Esophagus squamous epithelium (tissue), 4 donors: ENCODE measurements at regions not wholly inside any gene's neighbourhood (a gene's known extent, or its start where the extent isn't known, plus 50 kb on each side); places are given as distances from the start of the nearest gene placed in this dataset.

Source experiments
- CTCF ChIP-seq, 6 experiments: fragments of 450-650 bp in 4 of 6; fragments of 200-600 bp in 2 of 6; sonication (generic) in 2 of 6; IDR thresholded peaks; one replicate each; pipeline ENCODE4 v1.5.1; 2016 to 2019; ENCODE audit warnings: antibody characterized with exemption in 6 of 6, mild to moderate bottlenecking in 4 of 6, moderate library complexity in 4 of 6
- POLR2A ChIP-seq, 4 donors: fragments of 450-650 bp; IDR thresholded peaks; one replicate each; pipeline ENCODE4 v1.6.1; 2017; ENCODE audit warnings: antibody characterized with exemption in 4 of 4, mild to moderate bottlenecking in 4 of 4, moderate library complexity in 3 of 4

GRCh38 chr12:93047118-93047517, 118.0 kb upstream of the EEA1 start:
- TF ChIP-seq CTCF (IDR thresholded peaks at IDR 0.05), result no peak
- no peak for TF ChIP-seq POLR2A (IDR thresholded peaks at IDR 0.05)
